Liver (tissue), 7 donors: ENCODE measurements at regions not wholly inside any gene's neighbourhood (a gene's known extent, or its start where the extent isn't known, plus 50 kb on each side); places are given as distances from the start of the nearest gene placed in this dataset.

Experiments
- DNase-seq: peaks from one replicate; pipeline ENCODE4 v3.0.0-alpha.2; 2017; ENCODE audit warnings: low spot score
- H3K27ac ChIP-seq, 2 donors: one replicate each; pipeline ENCODE4 v1.7.0; 2013; ENCODE audit warnings: inconsistent platforms in 2 of 2, low read length in 2 of 2, control low read depth in 1 of 2, low read depth in 1 of 2, mild to moderate bottlenecking in 1 of 2
- H3K27me3 ChIP-seq, 4 donors: one replicate each; pipeline versions ENCODE4 v1.6.1 to v1.7.0; 2013; ENCODE audit warnings: low read length in 3 of 4, inconsistent platforms in 1 of 4, mild to moderate bottlenecking in 1 of 4, moderate library complexity in 1 of 4; ENCODE audit not compliant: control insufficient read depth in 4 of 4, insufficient read depth in 4 of 4
- H3K36me3 ChIP-seq, 4 donors: one replicate each; pipeline versions ENCODE4 v1.6.1 to v1.7.0; 2013; ENCODE audit warnings: low read length in 3 of 4, mild to moderate bottlenecking in 3 of 4, low read depth in 1 of 4, moderate library complexity in 1 of 4; ENCODE audit not compliant: control insufficient read depth in 4 of 4, insufficient read depth in 3 of 4
- H3K4me1 ChIP-seq, 4 donors: one replicate each; pipeline versions ENCODE4 v1.6.1 to v1.7.0; 2013; ENCODE audit warnings: low read length in 3 of 4, mild to moderate bottlenecking in 3 of 4, moderate library complexity in 1 of 4; ENCODE audit not compliant: control insufficient read depth in 4 of 4, insufficient read depth in 4 of 4
- H3K4me3 ChIP-seq, 3 donors: one replicate each; pipeline versions ENCODE4 v1.6.1 to v1.7.0; 2013; ENCODE audit warnings: low read length in 3 of 3, control low read depth in 1 of 3, low read depth in 1 of 3, mild to moderate bottlenecking in 1 of 3
- H3K9ac ChIP-seq, 2 donors: one replicate each; pipeline ENCODE4 v1.7.0; 2013; ENCODE audit warnings: low read length in 2 of 2, mild to moderate bottlenecking in 2 of 2, moderate library complexity in 2 of 2, control low read depth in 1 of 2, low read depth in 1 of 2
- H3K9me3 ChIP-seq, 4 donors: one replicate each; pipeline versions ENCODE4 v1.6.1 to v1.7.0; 2013; ENCODE audit warnings: low read length in 3 of 4; ENCODE audit not compliant: control insufficient read depth in 4 of 4
- ATF3 ChIP-seq: IDR thresholded peaks from 2 replicates; pipeline ENCODE4 v1.6.1; 2016; ENCODE audit warnings: antibody characterized with exemption
- EGR1 ChIP-seq, 2 donors: IDR thresholded peaks; 2 replicates each; pipeline ENCODE4 v1.6.1; 2016 to 2018; ENCODE audit warnings: antibody characterized with exemption in 2 of 2, low read depth in 2 of 2
- FOXA1 ChIP-seq: IDR thresholded peaks from 2 replicates; pipeline ENCODE4 v1.6.1; 2016; ENCODE audit warnings: antibody characterized with exemption
- HNF4A ChIP-seq, 2 donors: conservative IDR thresholded peaks; 2 replicates each; pipeline ENCODE4 v1.6.1; 2016; ENCODE audit warnings: antibody characterized with exemption in 2 of 2, mild to moderate bottlenecking in 2 of 2
- JUND ChIP-seq, 2 donors: IDR thresholded peaks; 2 replicates each; pipeline ENCODE4 v1.6.1; 2016; ENCODE audit warnings: antibody characterized with exemption in 2 of 2
- MAX ChIP-seq: IDR thresholded peaks from 2 replicates; pipeline ENCODE4 v1.6.1; 2016; ENCODE audit warnings: antibody characterized with exemption
- NR2F2 ChIP-seq: IDR thresholded peaks from 2 replicates; pipeline ENCODE4 v1.6.1; 2016; ENCODE audit warnings: antibody characterized with exemption
- RAD21 ChIP-seq, 2 donors: IDR thresholded peaks; 2 replicates each; pipeline ENCODE4 v1.6.1; 2016; ENCODE audit warnings: antibody characterized with exemption in 2 of 2, mild to moderate bottlenecking in 2 of 2
- RXRA ChIP-seq, 2 donors: IDR thresholded peaks; 2 replicates each; pipeline ENCODE4 v1.6.1; 2017 to 2018; ENCODE audit warnings: antibody characterized with exemption in 2 of 2, mild to moderate bottlenecking in 1 of 2
- SP1 ChIP-seq: IDR thresholded peaks from 2 replicates; pipeline ENCODE4 v1.6.1; 2018; ENCODE audit warnings: antibody characterized with exemption, mild to moderate bottlenecking
- TAF1 ChIP-seq: conservative IDR thresholded peaks from 2 replicates; pipeline ENCODE4 v1.6.1; 2016; ENCODE audit warnings: antibody characterized with exemption, mild to moderate bottlenecking
- YY1 ChIP-seq: IDR thresholded peaks from 2 replicates; pipeline ENCODE4 v1.6.1; 2016; ENCODE audit warnings: antibody characterized with exemption, mild to moderate bottlenecking
- ZBTB33 ChIP-seq: IDR thresholded peaks from 2 replicates; pipeline ENCODE4 v1.6.1; 2016; ENCODE audit warnings: antibody characterized with exemption
- WGBS: extraction: QIAGEN DNeasy Blood & Tissue Kit; methylation state at CpG from one replicate; pipeline ENCODE4 v1.1.7; 2013; 5-methylcytosine and 5-hydroxymethylcytosine counted together
- TF ChIP-seq, protein P1 (sequence below): IDR thresholded peaks from 2 replicates; pipeline ENCODE4 v1.6.1; 2016; ENCODE audit warnings: antibody characterized with exemption, mild to moderate bottlenecking
- donor health status: healthy.
- donor health status: healthy.
- donor health status: healthy.
- donor health status: healthy.

GRCh38 chr10:130802301-130802700 lies 509.2 kb downstream of the TCERG1L start:
- WGBS, result 83% methylated on average over 11 of the region's 11 CpGs
- DNase-seq, result no peak
- H3K9ac ChIP-seq, result no peak overlapping the region
- H3K9me3 ChIP-seq, result peaks cover 0 to 2% (median 0%) of the 10 kb centered on the region in 4 donors
- no peak for TF ChIP-seq ATF3
- TF ChIP-seq RAD21 (IDR thresholded peaks at IDR 0.05), result no peak
- no peak for TF ChIP-seq JUND (IDR thresholded peaks at IDR 0.05)
- TF ChIP-seq SP1, result no peak
- no peak for TF ChIP-seq NR2F2
- no peak for TF ChIP-seq EGR1 (IDR thresholded peaks at IDR 0.05; ENCODE audit: low read depth in 2 of 2)
- TF ChIP-seq, protein P1, sequence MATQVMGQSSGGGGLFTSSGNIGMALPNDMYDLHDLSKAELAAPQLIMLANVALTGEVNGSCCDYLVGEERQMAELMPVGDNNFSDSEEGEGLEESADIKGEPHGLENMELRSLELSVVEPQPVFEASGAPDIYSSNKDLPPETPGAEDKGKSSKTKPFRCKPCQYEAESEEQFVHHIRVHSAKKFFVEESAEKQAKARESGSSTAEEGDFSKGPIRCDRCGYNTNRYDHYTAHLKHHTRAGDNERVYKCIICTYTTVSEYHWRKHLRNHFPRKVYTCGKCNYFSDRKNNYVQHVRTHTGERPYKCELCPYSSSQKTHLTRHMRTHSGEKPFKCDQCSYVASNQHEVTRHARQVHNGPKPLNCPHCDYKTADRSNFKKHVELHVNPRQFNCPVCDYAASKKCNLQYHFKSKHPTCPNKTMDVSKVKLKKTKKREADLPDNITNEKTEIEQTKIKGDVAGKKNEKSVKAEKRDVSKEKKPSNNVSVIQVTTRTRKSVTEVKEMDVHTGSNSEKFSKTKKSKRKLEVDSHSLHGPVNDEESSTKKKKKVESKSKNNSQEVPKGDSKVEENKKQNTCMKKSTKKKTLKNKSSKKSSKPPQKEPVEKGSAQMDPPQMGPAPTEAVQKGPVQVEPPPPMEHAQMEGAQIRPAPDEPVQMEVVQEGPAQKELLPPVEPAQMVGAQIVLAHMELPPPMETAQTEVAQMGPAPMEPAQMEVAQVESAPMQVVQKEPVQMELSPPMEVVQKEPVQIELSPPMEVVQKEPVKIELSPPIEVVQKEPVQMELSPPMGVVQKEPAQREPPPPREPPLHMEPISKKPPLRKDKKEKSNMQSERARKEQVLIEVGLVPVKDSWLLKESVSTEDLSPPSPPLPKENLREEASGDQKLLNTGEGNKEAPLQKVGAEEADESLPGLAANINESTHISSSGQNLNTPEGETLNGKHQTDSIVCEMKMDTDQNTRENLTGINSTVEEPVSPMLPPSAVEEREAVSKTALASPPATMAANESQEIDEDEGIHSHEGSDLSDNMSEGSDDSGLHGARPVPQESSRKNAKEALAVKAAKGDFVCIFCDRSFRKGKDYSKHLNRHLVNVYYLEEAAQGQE, result no peak
- TF ChIP-seq MAX, result no peak
- no peaks in the 10 kb centered on the region for H3K36me3 ChIP-seq
- peaks cover 0 to 4% (median 1%) of the 10 kb centered on the region in 4 donors for H3K4me1 ChIP-seq
- peaks cover 0 to 3% (median 0%) of the 10 kb centered on the region in 4 donors for H3K27me3 ChIP-seq
- no peak overlapping the region for H3K27ac ChIP-seq
- no peak overlapping the region for H3K4me3 ChIP-seq

- no peak for TF ChIP-seq MAX
- TF ChIP-seq HNF4A (conservative IDR thresholded peaks at IDR 0.05), result no peak
- no peak for TF ChIP-seq ZBTB33
- no peak for TF ChIP-seq FOXA1
- no peak for TF ChIP-seq YY1
- TF ChIP-seq RXRA (IDR thresholded peaks at IDR 0.05), result no peak
- no peak for TF ChIP-seq RAD21 (IDR thresholded peaks at IDR 0.05)
- no peak for TF ChIP-seq EGR1 (IDR thresholded peaks at IDR 0.05; ENCODE audit: low read depth in 2 of 2)
- TF ChIP-seq TAF1, result no peak
- TF ChIP-seq JUND (IDR thresholded peaks at IDR 0.05), result no peak
- no peak for TF ChIP-seq ATF3
- TF ChIP-seq, protein P1, result no peak
- no peak for TF ChIP-seq NR2F2
- Histone ChIP-seq H3K9me3 (peaks cover 0 to 2% (median 0%) of the 10 kb centered on the region in 4 donors), H3K27me3 (peaks cover 0 to 3% (median 0%) of the 10 kb centered on the region in 4 donors), H3K27ac (no peak overlapping the region), H3K4me1 (peaks cover 0 to 4% (median 1%) of the 10 kb centered on the region in 4 donors), H3K9ac (no peak overlapping the region), H3K4me3 (no peak overlapping the region), H3K36me3 (no peaks in the 10 kb centered on the region)
- DNase-seq, result no peak
- WGBS, result 84% methylated on average over 8 of the region's 8 CpGs
Measured at GRCh38 chr10:130804281-130804680, 507.2 kb downstream of the TCERG1L start.
